HG03469 (cell line): ENCODE measurements at regions not wholly inside any gene's neighbourhood (a gene's known extent, or its start where the extent isn't known, plus 50 kb on each side); places are given as distances from the start of the nearest gene placed in this dataset.

ENCODE experiments used
- ATAC-seq: cut with Tn5 transposase; IDR thresholded peaks from one replicate; pipeline ENCODE4 v1.9.1; 2021; ENCODE audit warnings: mild to moderate bottlenecking, moderate library complexity, moderate number of reproducible peaks; ENCODE audit not compliant: unreplicated experiment

- no peak for ATAC-seq
These were observed 428.5 kb upstream of the NBEA start for GRCh38 chr13:34513526-34513925.

GRCh38 chr13:34515201-34515600 lies 426.9 kb upstream of the NBEA start:
- ATAC-seq, result no peak

- ATAC-seq, result no peak
These were observed 420.9 kb upstream of the NBEA start for GRCh38 chr13:34521171-34521570.

GRCh38 chr13:34522808-34523207 lies 419.3 kb upstream of the NBEA start:
- ATAC-seq, result no peak

GRCh38 chr13:34523406-34523805 lies 418.7 kb upstream of the NBEA start:
- no peak for ATAC-seq

- ATAC-seq, result no peak
These were observed 408.1 kb upstream of the NBEA start for GRCh38 chr13:34533941-34534340.

GRCh38 chr13:34542321-34542720 lies 399.7 kb upstream of the NBEA start:
- ATAC-seq, result no peak

- ATAC-seq, result no peak
These were observed 398.2 kb upstream of the NBEA start for GRCh38 chr13:34543836-34544235.

GRCh38 chr13:34545461-34545860 lies 396.6 kb upstream of the NBEA start:
- no peak for ATAC-seq

- ATAC-seq, result no peak
These were observed 395.5 kb upstream of the NBEA start for GRCh38 chr13:34546344-34547250.

- no peak for ATAC-seq
These were observed 394.1 kb upstream of the NBEA start for GRCh38 chr13:34547929-34548328.

- no peak for ATAC-seq
These were observed 388.7 kb upstream of the NBEA start for GRCh38 chr13:34553376-34553775.

GRCh38 chr13:34555988-34556387 lies 386.1 kb upstream of the NBEA start:
- no peak for ATAC-seq

- no peak for ATAC-seq
These were observed 381.0 kb upstream of the NBEA start for GRCh38 chr13:34561033-34561432.

- no peak for ATAC-seq
These were observed 374.5 kb upstream of the NBEA start for GRCh38 chr13:34567597-34567996.

- no peak for ATAC-seq
These were observed 371.2 kb upstream of the NBEA start for GRCh38 chr13:34570698-34571353.

- no peak for ATAC-seq
These were observed 370.4 kb upstream of the NBEA start for GRCh38 chr13:34571716-34572115.

GRCh38 chr13:34577051-34577450 lies 365.0 kb upstream of the NBEA start:
- no peak for ATAC-seq

GRCh38 chr13:34578471-34578870 lies 363.6 kb upstream of the NBEA start:
- no peak for ATAC-seq

GRCh38 chr13:34578917-34579316 lies 363.2 kb upstream of the NBEA start:
- ATAC-seq, result no peak

GRCh38 chr13:34583181-34583580 lies 358.9 kb upstream of the NBEA start:
- ATAC-seq, result no peak

GRCh38 chr13:34587576-34587975 lies 354.5 kb upstream of the NBEA start:
- ATAC-seq, result no peak
